HepG2 (cell line): ENCODE measurements at regions not wholly inside any gene's neighbourhood (a gene's known extent, or its start where the extent isn't known, plus 50 kb on each side); places are given as distances from the start of the nearest gene placed in this dataset.

Source experiments
- ATAC-seq: fragments of 200-7000 bp; cut with Tn5 transposase; 3 replicates; pipeline ENCODE4 v1.9.1; 2020; ENCODE audit warnings: mild to moderate bottlenecking, moderate library complexity
- BruUV-seq: library from RNA; stranded (reverse); fragments of 400-500 nt; replicated peaks from 2 replicates; lab custom pipeline; 2021; lab: Mats Ljungman, UMichigan
- CTCF ChIA-PET: fragments of 300-600 bp; formaldehyde crosslinking; extraction: SDS; loops from one replicate; lab custom pipeline; 2021; ENCODE audit warnings: low total read pairs, inconsistent platforms, low intra/inter-chr PET ratio; lab: Yijun Ruan, JAX
- POLR2A ChIA-PET: fragments of 350-600 bp; sonication (Branson Sonifier 250); formaldehyde crosslinking; loops from one replicate; lab custom pipeline; 2020; ENCODE audit warnings: antibody characterized with exemption, inconsistent platforms; lab: Yijun Ruan, JAX
- DNase-seq: peaks from one replicate; pipeline ENCODE4 v3.0.0-alpha.2; 2015; ENCODE audit warnings: low spot score
- FAIRE-seq: peaks from 3 replicates; lab custom pipeline; 2011; peaks lifted over from hg19 to GRCh38; lab: Jason Lieb, UNC
- H2AFZ ChIP-seq: one replicate; pipeline ENCODE4 v1.6.1; 2011; ENCODE audit warnings: low read length, inconsistent platforms
- H3K27ac ChIP-seq: fragments of 300-600 bp; 3 replicates; pipeline ENCODE4 v1.8.0; 2011; ENCODE audit warnings: mixed run types, mild to moderate bottlenecking, mixed read lengths, low read length, inconsistent platforms; ENCODE audit not compliant: insufficient read depth; ENCODE audit errors: extremely low read length
- H3K27me3 ChIP-seq, 2 experiments: fragments of 200-600 bp in 1 of 2; 2 replicates in 1 of 2; 3 replicates in 1 of 2; pipeline versions ENCODE4 v1.6.0 to v1.8.0; 2011; ENCODE audit warnings: low read length in 2 of 2, mild to moderate bottlenecking in 2 of 2, moderate library complexity in 2 of 2, inconsistent platforms in 1 of 2; ENCODE audit not compliant: insufficient read depth in 2 of 2, control insufficient read depth in 1 of 2
- H3K36me3 ChIP-seq, 2 experiments: fragments of 200-600 bp in 1 of 2; replicated peaks in 1 of 2; 2 replicates in 1 of 2; 3 replicates in 1 of 2; pipeline versions ENCODE4 v1.5.1 to v1.8.0; 2011; ENCODE audit warnings: low read length in 2 of 2, inconsistent platforms in 1 of 2; ENCODE audit not compliant: insufficient read depth in 2 of 2, control insufficient read depth in 1 of 2
- H3K4me1 ChIP-seq: 2 replicates; pipeline ENCODE4 v1.5.1; 2012; ENCODE audit warnings: low read length, inconsistent platforms; ENCODE audit not compliant: insufficient read depth
- H3K4me2 ChIP-seq: 2 replicates; pipeline ENCODE4 v1.6.0; 2011; ENCODE audit warnings: low read depth, low read length, inconsistent platforms
- H3K4me3 ChIP-seq, 3 experiments: fragments of 200-600 bp in 1 of 3; sonication (generic), shearing (Covaris generic) in 1 of 3; replicated peaks in 1 of 3; 2 replicates each; pipeline ENCODE4 v1.5.1; 2011 to 2016; ENCODE audit warnings: low read length in 3 of 3, inconsistent platforms in 2 of 3, low read depth in 2 of 3, mild to moderate bottlenecking in 2 of 3, control low read depth in 1 of 3, mixed read lengths in 1 of 3; ENCODE audit not compliant: insufficient read depth in 1 of 3
- H3K79me2 ChIP-seq: one replicate; pipeline ENCODE4 v1.6.1; 2011; ENCODE audit warnings: low read length, inconsistent platforms; ENCODE audit not compliant: insufficient read depth
- H3K9ac ChIP-seq: 2 replicates; pipeline ENCODE4 v1.6.0; 2011; ENCODE audit warnings: mild to moderate bottlenecking, low read depth, low read length, inconsistent platforms; ENCODE audit not compliant: insufficient read depth
- H3K9me3 ChIP-seq: 2 replicates; pipeline ENCODE4 v1.5.1; 2012; ENCODE audit warnings: mild to moderate bottlenecking, low read length
- H4K20me1 ChIP-seq: 2 replicates; pipeline ENCODE4 v1.6.0; 2011; ENCODE audit warnings: inconsistent platforms, mild to moderate bottlenecking, low read length, moderate library complexity; ENCODE audit not compliant: insufficient read depth
- CHD4 ChIP-seq: fragments of 200-600 bp; sonication (generic); IDR thresholded peaks from 2 replicates; pipeline ENCODE4 v1.7.0; 2017; ENCODE audit warnings: mild to moderate bottlenecking, low read length, borderline replicate concordance
- RBAK ChIP-seq: sonication (generic); formaldehyde crosslinking; IDR thresholded peaks from 2 replicates; pipeline ENCODE4 v1.5.1; 2020; ENCODE audit warnings: mild to moderate bottlenecking, missing genetic modification reagents
- WGBS: methylation state at CpG from one replicate; pipeline ENCODE4 v1.1.6; 2017; ENCODE audit warnings: low lambda C conversion rate; 5-methylcytosine and 5-hydroxymethylcytosine counted together
- in situ Hi-C: cut with HindIII; loops from 2 replicates; pipeline ENCODE4 v1.10.0; 2017; ENCODE audit warnings: low pct_unique_long_range_greater_than_20kb; ENCODE audit not compliant: extremely low pct_ligation_motif_present
- intact Hi-C: fragments of 100-400 bp; cut with micrococcal nuclease; formaldehyde crosslinking; loops from one replicate; pipeline ENCODE4 v1.10.0; 2022; ENCODE audit not compliant: unreplicated experiment
- TF ChIP-seq, protein P1 (sequence below): sonication (generic); formaldehyde crosslinking; IDR thresholded peaks from 2 replicates; pipeline ENCODE4 v1.4.0; 2020; ENCODE audit warnings: low read depth, missing genetic modification reagents
- TF ChIP-seq, protein P2 (sequence below): sonication (generic); formaldehyde crosslinking; IDR thresholded peaks from 2 replicates; pipeline ENCODE4 v1.4.0; 2020; ENCODE audit warnings: missing genetic modification reagents

DNA sequence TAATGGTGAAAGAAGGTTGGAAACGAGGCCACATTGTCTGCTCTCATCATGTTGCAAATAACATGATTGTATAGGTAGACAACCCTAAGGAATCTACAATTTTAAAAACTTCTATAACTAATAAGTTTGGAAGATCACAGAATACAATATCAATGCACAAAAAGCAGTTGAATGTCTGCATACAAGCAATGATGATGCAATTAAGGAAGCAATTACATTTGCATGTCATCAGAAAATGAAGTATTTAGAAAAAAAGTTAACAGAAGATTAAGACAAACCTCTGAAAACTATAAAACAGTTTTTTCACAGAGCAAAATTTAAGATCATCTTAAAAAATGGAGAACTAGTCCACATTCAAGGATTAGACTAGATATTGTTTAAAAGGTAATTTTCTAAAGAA, 181.1 kb downstream of the METTL4 start (continued):
- TF ChIP-seq, protein P1, sequence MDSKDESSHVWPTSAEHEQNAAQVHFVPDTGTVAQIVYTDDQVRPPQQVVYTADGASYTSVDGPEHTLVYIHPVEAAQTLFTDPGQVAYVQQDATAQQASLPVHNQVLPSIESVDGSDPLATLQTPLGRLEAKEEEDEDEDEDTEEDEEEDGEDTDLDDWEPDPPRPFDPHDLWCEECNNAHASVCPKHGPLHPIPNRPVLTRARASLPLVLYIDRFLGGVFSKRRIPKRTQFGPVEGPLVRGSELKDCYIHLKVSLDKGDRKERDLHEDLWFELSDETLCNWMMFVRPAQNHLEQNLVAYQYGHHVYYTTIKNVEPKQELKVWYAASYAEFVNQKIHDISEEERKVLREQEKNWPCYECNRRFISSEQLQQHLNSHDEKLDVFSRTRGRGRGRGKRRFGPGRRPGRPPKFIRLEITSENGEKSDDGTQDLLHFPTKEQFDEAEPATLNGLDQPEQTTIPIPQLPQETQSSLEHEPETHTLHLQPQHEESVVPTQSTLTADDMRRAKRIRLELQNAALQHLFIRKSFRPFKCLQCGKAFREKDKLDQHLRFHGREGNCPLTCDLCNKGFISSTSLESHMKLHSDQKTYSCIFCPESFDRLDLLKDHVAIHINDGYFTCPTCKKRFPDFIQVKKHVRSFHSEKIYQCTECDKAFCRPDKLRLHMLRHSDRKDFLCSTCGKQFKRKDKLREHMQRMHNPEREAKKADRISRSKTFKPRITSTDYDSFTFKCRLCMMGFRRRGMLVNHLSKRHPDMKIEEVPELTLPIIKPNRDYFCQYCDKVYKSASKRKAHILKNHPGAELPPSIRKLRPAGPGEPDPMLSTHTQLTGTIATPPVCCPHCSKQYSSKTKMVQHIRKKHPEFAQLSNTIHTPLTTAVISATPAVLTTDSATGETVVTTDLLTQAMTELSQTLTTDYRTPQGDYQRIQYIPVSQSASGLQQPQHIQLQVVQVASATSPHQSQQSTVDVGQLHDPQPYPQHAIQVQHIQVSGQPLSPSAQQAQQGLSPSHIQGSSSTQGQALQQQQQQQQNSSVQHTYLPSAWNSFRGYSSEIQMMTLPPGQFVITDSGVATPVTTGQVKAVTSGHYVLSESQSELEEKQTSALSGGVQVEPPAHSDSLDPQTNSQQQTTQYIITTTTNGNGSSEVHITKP (CRISPR knock-in tag) = no peak
- no peak for TF ChIP-seq CHD4
- no peak for TF ChIP-seq RBAK (CRISPR knock-in tag)

DNA sequence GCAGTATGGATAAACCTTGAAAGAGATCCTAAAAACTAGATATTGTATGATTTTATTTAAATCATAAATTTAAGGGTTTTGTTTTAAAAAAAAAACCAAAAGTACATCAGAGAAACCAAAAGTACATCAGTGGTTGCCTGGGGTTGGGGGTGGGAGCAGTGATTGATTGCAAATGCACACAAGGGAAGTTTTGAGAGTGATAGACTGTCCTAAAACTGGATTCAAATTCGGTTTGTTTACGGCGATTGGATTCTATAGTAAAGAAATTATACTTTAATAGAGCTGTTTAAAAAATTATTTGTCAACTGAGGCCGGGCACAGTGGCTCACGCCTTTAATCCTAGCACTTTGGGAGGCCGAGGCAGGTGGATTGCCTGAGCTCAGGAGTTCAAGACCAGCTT, 179.8 kb downstream of the METTL4 start:
- ChIA-PET POLR2A (no interaction called here), CTCF (no interaction called here)
- TF ChIP-seq, protein P2, sequence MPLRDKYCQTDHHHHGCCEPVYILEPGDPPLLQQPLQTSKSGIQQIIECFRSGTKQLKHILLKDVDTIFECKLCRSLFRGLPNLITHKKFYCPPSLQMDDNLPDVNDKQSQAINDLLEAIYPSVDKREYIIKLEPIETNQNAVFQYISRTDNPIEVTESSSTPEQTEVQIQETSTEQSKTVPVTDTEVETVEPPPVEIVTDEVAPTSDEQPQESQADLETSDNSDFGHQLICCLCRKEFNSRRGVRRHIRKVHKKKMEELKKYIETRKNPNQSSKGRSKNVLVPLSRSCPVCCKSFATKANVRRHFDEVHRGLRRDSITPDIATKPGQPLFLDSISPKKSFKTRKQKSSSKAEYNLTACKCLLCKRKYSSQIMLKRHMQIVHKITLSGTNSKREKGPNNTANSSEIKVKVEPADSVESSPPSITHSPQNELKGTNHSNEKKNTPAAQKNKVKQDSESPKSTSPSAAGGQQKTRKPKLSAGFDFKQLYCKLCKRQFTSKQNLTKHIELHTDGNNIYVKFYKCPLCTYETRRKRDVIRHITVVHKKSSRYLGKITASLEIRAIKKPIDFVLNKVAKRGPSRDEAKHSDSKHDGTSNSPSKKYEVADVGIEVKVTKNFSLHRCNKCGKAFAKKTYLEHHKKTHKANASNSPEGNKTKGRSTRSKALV (CRISPR knock-in tag) = no peak
- Histone ChIP-seq H3K27ac (no peak overlapping the region), H3K9ac (no peak overlapping the region), H4K20me1 (no peaks in the 10 kb centered on the region), H3K27me3 (no peaks in the 10 kb centered on the region), H3K4me2 (no peak overlapping the region), H3K4me3 (no peak overlapping the region), H3K79me2 (no peaks in the 10 kb centered on the region), H3K9me3 (no peaks in the 10 kb centered on the region), H3K36me3 (no peaks in the 10 kb centered on the region), H3K4me1 (no peaks in the 10 kb centered on the region), H2AFZ (no peak overlapping the region)
- in situ Hi-C loops (no loop called here), intact Hi-C loops (no loop called here)
- FAIRE-seq (no peak), DNase-seq (no peak), ATAC-seq (no peak)
- 13% methylated on average over 6 of the region's 6 CpGs for WGBS
- BruUV-seq = no TSS peak
